AG09319 (cell line): ENCODE measurements at regions not wholly inside any gene's neighbourhood (a gene's known extent, or its start where the extent isn't known, plus 50 kb on each side); places are given as distances from the start of the nearest gene placed in this dataset.

ENCODE experiments used
- DNase-seq: peaks from one replicate; pipeline ENCODE4 v3.0.0-alpha.2; 2010; ENCODE audit warnings: low read depth; ENCODE audit errors: extremely low read depth
- TF ChIP-seq, protein P1 (sequence below): IDR thresholded peaks from 2 replicates; pipeline ENCODE4 v1.5.1; 2011; ENCODE audit warnings: low read depth, mild to moderate bottlenecking, inconsistent platforms, low read length, moderate library complexity

DNA sequence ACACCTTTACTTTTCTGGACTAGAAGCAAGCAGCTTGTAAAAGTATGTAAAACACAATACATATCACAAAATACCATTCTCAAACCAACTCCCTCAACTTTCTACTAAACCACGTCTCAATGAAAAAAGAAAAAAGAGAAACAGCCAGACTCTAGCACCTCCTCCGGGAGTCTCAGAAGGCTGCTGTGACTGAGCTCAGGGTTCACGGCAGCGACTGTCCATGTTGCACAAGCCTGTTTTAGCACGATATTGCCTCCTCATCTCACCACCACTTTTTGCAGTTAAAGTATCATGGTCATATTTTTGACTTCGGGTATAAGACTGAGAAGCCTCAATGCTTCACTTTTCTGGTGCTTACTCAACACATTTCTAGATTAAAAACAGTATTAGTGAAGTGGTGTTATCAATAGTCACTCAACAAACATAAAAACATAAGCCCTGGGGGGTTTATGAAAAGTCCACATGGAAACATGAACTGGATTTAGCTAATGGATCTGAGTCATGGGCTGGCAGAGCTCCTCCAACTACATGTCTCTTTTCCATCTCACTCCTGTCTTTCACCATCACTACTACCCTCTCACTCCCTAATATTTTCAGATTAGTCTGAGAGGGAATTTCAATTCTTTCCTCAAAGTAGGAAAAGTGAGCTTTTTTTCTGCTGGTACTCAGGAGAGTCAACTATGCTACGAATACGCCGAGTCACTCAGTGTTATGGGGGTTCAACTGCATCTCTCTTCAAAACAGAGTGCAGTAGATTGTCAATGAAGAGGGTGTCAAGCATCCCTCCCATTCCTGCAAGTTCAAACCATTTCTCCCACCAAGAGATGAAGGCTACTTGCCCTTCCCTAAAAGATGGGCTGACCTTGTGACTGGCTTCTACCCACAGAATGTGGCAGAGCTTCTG lies 113.7 kb downstream of the OSR1 start:
- DNase-seq: no peak
- TF ChIP-seq, protein P1, sequence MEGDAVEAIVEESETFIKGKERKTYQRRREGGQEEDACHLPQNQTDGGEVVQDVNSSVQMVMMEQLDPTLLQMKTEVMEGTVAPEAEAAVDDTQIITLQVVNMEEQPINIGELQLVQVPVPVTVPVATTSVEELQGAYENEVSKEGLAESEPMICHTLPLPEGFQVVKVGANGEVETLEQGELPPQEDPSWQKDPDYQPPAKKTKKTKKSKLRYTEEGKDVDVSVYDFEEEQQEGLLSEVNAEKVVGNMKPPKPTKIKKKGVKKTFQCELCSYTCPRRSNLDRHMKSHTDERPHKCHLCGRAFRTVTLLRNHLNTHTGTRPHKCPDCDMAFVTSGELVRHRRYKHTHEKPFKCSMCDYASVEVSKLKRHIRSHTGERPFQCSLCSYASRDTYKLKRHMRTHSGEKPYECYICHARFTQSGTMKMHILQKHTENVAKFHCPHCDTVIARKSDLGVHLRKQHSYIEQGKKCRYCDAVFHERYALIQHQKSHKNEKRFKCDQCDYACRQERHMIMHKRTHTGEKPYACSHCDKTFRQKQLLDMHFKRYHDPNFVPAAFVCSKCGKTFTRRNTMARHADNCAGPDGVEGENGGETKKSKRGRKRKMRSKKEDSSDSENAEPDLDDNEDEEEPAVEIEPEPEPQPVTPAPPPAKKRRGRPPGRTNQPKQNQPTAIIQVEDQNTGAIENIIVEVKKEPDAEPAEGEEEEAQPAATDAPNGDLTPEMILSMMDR: no peak

DNA sequence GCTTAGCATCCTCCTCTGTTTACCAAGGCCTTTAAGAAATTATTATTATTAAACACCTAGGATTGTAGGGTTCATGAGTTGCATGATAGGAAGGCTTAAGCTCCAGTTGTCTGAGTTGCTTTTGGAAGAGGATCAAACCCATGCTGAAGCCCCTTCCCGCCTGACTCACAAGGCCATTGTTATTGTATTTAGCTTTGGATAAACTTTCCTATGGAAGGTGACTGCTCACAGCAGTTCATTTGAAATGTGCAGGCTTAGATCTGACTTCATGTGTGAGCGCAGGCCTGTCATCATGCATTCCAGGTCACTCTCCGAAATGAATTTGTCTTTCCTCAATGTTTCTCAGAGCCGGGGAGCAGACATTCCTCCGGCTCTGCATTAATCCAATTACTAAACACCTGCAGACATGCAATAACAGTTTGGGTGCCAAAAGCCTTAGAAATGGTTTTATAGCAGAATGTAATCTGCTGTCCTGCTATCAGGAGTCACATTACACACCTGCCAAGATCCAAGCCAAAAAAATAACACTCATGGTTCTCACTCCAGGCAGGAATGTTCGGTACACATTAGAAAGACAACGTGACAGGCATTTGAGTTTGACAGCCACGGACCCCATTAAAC lies 119.9 kb downstream of the OSR1 start:
- TF ChIP-seq, protein P1: no peak
- no peak for DNase-seq

GRCh38 chr2:19235308-19235707 lies 123.1 kb downstream of the OSR1 start:
- DNase-seq: peak; percentile 44

DNA sequence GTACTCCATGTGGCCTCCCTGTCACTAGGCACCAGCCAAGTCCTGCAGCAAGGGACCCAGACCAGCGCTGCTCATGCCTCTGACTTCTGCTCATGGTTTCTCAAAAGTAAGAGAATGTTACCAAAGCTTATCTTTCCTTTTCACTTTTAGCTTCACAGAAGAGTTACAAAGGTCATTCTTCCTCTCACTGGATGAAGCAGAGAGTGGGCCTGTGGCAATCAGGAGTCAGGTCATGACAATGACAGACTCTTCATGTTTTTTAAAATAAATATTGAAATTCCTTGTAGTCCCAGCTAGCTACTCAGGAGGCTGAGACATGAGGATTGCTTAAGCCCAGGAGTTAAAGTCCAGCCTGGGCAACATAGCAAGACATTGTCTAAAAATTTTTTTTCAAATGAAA lies 126.1 kb downstream of the OSR1 start:
- TF ChIP-seq, protein P1: no peak
- DNase-seq: no peak

More at GRCh38 chr2:19235308-19235707, 123.1 kb downstream of the OSR1 start:
- TF ChIP-seq, protein P1: no peak

- TF ChIP-seq, protein P1: no peak
- no peak for DNase-seq
Measured at GRCh38 chr2:19231625-19232024, 126.8 kb downstream of the OSR1 start.

DNA sequence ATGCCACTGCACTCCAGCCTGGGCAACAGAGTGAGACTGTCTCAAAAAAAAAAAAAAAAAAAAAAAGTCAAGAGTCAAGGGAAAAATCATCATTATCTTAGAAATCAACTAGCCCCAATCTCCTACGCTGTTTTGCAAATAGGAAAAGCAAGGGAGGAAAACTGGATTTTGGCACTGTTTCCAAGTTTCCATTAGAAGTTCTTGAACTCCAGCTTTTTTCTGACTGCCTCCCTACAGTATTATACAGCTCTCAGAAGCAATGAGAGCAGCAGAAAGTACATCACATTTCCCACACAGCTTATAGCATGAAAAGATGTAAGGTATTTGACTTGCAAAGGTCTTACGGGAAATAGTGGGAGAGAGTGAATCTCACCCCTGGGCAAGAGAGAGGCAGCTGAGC lies 127.8 kb downstream of the OSR1 start:
- TF ChIP-seq, protein P1: no peak
- DNase-seq: no peak

- TF ChIP-seq, protein P1: no peak
- no peak for DNase-seq
Measured at GRCh38 chr2:19228715-19229114, 129.7 kb downstream of the OSR1 start.
